GDM1 (cell line): ENCODE measurements at regions not wholly inside any gene's neighbourhood (a gene's known extent, or its start where the extent isn't known, plus 50 kb on each side); places are given as distances from the start of the nearest gene placed in this dataset.
"Not testable (repeated sequence)": the region's sequence is repeated elsewhere in the genome, so short reads cannot be mapped to it uniquely, and the experiment has no call there.

Experiments used
- DNase-seq: peaks from one replicate; lab custom pipeline; 2025; lab: John Stamatoyannopoulos, UW

DNA sequence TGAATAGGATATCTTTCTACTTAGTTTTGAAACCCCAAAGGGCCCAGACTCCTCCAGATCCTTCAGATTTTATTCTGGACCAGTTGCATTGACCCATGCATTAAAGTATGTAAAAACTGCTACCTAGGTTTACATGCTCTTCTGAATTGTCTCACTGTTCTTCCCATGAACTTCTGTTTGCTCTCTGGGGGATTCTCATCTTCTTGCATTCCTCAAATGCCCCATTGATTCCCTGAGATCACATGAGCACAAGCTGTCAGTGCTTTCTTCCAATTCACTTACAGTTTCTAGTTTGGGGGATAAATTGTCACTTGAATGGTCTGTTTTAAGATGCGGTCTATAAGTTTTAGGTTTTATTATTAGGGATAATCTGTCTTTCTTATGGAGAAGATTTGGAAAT is 188.9 kb upstream of the KIF2B start:
- DNase-seq: no peak

DNA sequence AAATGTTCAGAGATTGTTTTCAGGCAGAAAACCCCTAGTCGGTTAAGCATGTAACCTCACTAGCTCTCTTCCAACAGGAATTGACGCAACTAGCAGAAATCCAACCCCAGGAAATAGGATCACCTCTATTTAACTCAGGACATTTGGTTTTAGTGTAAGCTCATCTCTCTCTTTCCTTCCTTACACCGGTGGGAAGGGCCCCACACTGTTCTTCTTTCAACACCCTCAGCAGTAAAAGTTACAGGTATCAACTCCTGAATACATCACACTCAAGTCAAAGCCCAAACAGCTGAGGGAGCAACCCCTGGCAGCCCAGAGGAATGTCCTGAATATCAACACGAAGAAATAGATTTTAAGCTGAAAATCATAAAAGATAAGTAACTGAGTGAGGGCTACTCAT is 191.2 kb upstream of the KIF2B start:
- no peak for DNase-seq

DNA sequence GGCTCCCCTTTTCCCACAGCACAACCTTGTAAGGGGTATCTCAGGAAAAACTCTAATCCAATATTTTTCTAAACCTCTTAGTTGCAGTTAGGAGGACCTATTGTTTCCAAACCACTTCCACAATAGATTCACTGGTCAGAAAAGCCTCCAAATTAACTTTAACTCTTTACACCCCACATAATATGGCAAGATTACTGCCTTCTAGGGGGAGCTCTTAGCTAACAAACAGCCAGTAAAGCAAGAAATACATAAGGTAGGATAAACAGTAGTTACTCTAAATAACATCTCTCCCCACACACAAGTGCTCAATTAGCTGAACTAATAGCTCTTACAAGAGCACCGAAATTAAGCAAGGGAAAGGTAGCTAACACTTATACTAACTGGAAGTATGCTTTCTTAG is 192.1 kb upstream of the KIF2B start:
- no peak for DNase-seq

DNA sequence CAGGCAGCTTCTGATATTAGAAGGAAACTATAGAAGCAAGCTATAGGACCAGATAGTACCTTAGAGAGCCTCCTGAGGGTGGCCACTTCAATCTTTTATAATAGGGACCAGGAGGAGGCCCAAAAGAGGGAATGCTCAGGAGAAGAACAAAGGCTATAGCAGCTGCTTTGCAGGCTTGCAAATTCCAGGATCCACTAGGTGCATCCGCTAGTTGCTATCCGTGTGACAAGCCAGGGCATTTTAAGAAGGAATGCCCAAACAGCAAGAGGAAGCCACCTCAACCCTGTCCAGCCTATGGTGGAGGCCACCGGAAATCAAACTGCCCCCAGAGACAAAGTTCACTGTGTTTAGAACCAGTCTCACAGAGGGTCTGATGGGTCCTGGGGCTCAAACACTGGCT is 192.6 kb upstream of the KIF2B start:
- DNase-seq: no peak

DNA sequence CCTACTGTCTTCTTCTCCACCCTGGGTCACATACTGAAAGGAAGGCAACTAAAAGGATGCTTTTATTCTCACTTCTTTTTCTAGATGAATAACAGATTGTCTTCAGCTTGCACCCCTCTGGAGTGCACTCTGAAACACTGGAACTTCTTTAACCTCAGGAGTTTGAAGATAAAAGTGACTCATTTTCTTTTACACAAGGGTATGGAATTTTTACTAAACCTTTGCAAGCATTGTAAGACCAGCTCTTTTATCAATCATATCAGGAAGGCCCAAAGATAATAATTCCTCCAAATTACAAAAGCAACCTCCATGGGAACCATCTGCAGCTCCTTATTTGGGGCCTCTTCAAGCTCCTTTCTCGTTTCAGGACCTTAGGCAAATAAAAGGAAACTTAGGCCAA is 193.5 kb upstream of the KIF2B start:
- DNase-seq: no peak

DNA sequence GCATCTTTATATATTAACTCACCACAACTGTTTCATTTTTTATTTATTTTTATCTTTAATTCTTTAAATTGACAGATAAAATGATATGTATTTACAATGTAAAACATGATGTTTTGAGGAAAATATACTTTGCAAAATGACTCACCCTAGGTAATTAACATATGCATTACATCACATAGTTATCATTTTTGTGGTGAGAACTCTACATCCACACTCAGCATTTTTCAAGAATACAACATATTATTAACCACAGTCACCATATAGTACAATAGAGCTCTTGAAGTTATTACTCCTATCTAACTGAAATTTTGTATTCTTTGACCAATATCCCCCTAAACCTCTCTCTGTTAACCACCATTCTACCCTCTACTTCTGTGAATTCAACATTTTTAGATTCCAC is 194.7 kb upstream of the KIF2B start:
- no peak for DNase-seq

DNA sequence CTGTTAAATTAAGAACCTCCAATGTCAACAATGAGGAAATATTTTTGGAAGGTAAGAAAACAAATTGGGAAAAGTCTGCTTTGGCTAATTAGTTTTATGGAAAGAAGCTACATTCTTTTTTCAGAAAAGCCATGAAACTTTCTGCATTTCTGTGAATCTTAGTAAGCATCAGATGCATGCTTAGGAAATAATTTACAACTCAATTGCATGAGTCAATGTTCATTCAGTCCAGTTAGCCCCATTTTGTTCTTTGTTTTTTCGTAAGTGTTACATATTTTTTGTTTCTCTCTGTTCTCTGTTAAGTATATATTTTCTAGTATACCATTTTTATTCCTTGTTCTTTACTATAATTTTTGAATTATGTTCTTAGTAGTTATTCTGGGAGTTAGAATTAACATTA is 195.2 kb upstream of the KIF2B start:
- no peak for DNase-seq

DNA sequence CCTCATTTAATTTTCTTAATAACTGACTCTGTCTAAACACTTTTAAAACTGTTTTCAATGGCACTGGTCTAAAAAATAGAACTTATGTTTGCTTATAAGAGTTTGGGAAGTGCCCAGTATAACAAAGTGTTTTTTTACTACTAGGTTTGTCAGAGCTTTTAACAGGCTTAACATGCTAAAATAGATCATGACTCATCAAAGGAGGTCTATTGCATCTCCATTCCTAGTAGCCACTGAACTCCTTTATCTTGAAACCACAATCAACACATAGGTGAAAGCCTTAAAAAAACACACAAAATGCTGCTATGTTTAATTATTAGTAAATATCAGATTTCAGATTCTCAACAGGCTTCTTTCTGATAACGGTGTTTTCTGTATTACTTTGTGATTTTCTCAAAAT is 196.4 kb upstream of the KIF2B start:
- DNase-seq: no peak

DNA sequence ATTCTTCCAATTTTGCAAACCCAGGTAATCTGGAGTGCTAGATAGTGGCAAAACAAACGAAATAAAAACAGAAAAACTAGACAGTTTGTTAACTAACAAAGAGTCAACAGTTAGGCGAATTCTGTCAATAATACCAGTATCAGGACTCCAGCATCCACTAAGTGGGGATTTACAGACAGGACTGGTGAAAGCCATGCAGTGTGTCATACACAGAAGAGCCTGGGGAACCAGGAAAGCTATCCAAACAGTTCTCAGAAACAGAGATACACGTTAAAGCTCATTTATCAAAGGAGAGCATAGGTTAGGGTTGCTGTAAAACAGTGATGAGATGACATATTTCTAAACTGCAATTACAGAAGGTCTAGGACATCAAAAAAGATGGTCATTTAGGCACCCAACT is 203.7 kb upstream of the KIF2B start:
- no peak for DNase-seq

DNA sequence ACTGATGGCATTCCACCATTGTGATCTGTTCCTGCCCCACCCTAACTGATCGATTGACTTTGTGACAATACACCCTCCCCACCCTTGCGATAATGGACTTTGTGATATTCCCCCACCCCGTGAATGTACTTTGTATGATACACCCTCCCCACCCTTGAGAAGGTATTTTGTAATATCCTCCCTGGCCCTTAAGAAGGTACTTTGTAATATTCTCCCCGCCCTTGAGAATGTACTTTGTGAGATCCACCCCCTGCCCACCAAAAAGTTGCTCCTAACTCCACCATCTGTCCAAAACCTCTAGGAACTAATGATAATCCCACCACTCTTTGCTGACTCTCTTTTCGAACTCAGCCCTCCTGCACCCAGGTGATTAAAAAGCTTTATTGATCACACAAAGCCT is 214.5 kb upstream of the KIF2B start:
- not testable (repeated sequence) for DNase-seq

DNA sequence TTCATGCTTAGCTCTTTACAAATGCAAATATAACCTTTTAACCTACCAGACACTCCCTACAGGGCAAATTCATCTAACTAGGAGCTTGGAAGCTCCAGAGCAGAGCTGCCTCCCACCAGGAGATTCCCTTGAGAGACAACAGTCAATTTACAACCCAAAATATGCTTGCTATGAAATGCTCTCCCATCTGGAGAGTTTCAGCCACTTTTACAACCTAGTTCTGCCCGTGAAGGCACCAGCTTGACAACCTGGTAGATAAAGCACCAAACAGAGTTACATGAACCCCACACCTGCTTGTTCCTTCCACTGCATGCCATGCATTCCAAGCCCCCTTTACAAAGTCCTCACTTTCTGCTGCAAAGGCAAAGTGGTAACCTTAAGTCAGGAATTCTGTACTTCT is 215.3 kb upstream of the KIF2B start:
- no peak for DNase-seq

DNA sequence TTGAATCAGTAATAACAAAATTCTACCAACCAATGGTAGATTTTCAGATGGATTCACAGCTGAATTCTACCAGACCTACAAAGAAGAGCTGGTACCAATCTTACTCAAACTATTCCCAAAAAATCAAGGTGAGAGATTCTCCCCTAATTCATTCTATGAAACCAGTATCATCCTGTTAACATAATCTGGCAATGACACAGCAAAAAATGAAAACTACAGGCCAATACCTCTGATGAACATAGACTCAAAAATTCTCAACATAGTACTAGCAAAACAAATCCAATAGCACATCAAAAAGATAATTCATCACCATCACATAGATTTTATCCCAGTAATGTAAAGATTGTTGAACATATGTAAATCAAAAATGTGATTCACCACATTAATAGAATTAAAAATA is 234.4 kb upstream of the KIF2B start:
- DNase-seq: no peak

DNA sequence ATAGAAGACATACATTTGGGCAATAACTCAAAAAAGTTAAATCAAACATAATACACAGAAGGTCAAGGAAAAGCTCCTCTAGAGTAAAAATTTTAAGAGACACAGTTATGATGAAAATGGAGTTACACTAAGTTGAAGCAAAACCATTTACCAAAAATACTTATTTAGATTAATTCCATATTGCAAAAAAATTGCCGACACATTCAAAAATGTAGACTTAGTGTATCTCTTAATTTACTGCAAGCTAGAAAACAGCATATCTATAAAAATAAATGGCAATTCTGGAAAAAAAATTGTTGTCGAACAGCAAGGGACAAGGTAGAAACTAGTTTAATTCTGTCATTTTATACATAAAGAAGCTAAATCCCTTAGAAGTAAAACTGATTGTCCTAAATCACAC is 248.7 kb upstream of the KIF2B start:
- DNase-seq: no peak

DNA sequence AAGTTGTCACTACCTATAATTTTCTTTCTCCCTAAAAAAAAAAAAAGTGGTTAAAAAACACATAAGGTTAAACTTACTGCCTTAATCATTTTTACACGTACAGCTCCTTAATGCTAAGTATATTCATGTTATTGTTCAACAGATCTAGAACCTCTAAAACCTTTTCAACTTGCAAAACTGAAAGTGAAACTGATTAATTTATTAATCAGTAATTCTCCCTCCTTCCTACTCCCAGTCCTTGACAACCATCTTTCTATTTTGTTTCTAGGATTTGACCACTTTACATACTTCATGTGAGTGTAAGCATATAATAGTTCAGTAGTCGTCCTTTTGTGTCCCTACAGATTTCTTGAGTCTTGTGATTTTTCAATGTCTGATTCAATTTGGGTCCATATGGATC is 251.4 kb upstream of the KIF2B start:
- DNase-seq: no peak

DNA sequence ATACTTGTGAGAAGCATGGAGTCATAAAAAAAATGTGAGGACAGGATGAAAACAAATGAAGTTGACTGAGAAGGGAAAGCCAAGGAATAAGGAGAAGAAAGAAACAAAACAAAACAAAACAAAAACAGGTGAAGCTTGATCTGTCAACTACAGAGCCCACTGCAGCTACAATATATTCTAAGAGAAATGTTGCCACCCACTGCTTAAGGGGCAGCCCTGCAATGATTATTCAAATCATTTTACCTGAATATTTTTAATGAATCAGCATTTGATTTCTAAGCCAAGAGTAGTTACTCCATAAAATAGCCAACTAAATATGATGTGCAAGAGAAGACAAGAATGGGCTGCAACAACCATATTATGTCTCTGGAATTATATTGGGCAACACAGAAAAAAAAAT is 252.0 kb upstream of the KIF2B start:
- DNase-seq: no peak

DNA sequence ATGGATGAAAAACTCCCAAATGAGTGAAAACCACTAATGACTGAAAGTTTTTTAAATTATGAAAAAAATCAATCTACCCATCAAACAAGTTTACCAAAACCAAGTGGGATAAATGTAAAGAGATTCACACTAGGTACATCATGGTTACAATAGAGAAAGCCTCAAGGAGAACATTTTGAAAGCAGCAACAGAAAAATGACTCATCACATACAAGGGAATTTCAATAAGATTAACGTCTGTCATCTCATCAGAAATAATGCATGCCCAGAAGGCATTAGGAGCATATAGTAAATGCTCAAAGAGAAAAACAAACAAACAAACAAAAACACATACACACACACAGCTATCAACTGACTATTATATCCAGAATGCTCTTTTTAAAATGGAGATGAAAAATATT is 261.8 kb upstream of the KIF2B start:
- DNase-seq: no peak

DNA sequence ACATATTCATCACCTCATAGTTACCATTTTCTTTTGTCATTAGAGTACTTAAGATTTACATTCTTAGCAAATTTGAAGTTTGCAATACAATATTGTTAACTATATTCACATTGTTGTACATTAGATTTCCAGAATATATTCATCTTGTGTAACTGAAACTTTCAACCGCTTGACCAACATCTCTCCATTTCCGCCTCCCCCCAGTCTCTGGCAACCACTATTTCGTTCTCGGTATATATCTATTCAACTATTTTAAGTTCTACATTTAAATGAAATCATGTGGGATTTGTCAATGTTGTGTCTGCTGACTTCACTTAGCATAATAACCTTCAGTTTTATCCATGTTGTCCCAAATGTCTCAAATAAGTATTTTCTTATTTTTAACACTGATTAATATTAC is 274.5 kb upstream of the KIF2B start:
- DNase-seq: no peak

DNA sequence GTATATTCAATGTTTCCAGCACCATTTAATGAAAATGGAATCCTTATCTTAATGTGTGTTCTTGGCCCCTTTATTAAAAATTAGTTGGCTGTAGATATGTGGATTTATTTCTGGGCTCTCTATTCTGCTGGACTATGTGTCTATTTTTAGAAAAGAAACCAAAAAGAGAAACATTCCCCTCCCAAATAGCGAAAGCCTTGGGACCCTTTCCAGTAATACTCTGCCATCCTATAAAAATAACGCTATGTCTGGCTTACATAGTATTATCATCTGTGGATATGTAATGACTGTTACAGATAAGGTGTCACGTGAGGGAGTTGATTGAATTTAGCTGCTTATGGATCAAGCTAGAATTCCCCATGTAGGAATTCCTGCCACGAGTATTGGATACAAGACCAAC is 279.3 kb upstream of the KIF2B start:
- DNase-seq: no peak

DNA sequence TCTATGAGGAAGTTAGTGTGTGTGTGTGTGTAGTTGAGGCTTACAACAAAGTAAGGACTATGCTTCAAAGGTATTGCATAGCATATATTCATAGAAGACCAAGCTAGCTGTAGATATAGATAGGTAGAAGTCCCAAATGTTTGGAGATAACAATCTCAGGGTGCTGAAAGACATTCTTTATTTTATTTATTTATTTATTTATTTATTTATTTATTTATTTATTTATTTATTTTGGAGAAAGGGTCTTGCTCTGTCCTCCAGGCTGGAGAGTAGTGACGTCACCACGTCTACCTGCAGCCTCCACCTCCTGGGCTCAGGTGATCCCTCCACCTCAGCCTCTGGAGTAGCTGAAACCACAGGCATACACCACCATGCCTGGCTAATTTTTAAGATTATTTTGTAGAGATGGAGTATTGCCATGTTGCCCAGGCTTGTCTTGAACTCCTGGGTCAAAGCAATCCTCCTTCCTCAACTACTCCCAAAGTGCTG is 284.6 kb upstream of the KIF2B start:
- no peak for DNase-seq

DNA sequence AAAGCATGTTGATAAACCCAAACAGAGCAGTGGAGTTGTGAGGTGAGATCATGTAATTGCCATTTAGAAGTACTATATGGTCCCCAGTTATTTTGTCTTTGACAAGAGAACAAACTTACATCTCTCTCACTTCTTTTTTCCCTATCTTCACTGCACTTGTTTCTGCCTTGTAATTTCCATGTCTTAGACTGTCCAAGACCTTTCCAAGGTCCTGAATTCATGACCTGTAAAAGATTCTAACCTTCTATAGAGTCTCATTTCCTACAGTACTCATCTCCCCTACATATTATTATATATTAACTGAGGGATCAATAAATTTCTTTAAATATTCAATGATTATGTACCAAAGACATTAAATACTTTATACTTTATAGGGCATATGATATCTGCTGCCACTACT is 295.3 kb upstream of the KIF2B start:
- DNase-seq: no peak

DNA sequence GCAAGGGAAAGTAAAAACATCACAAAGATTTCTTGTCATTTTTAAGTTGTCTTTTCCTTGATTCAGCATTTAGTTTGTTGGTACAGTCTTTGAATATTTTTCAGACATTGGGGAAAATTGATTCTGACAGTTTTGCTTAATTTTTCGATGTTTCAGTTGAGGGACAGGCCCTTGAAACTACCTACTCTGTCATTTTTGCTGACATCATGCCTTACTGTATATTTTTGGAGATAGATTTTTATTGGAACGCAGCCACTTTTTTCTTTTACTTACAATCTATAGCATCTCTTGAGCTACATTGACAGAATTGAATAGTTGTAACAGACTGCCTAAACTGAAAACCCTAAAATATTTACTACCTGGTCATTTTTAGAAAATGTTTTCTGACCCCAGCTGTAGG is 297.1 kb upstream of the KIF2B start:
- DNase-seq: no peak

DNA sequence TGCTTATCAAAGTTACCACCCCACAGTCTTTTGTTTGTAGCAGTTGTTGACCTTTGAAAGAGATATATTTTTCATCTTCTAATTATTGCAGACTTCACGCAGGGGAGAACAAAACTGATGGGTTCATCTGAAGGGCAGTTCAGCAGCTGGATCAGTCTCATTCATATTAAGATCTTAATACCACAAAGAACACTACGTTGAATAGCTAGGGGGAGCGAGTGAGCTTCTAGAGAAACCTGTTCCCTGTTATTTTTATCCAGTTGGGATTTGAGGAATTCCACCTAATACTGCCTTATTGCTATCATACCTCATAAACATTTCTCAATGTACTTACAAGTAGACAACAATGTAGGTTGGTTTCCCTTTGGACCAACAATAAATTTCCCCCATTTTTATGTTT is 306.1 kb upstream of the KIF2B start:
- DNase-seq: no peak

DNA sequence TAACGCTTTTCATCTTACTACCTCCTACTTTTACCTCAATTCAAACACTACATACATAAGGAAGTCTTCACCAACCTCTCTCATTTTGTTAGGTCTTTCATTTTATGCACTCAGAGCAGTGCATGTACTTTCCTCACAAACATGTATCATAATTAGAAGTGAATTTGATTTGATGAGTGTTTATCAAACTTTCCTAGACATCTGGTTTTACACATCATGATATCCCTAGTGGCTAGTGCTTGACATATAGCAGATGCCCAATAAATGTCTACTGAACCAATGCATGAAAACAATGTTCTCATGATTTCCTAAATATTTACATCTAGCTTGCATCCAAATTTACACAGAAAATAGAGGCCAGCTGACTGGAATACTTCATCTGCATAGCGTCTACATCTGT is 323.4 kb upstream of the KIF2B start:
- DNase-seq: no peak

DNA sequence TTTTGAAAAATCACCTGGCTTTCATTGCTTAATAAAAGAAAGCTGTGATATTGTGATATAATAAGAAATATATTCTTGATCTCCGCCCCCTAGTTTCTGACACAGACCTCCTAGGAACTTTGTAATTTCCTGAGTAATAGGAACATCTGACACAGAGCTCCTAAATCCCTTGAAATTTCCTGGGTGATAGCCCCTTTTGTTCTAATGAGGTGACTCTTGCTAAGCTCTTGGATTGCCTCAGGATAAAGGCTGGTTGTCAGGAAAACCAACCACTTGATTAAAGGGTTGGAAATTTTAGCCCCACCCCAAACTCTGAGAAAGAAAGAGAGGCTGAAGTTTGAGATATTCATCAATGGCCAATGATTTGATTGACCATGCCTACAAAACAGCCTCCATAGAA is 326.4 kb upstream of the KIF2B start:
- DNase-seq: no peak

DNA sequence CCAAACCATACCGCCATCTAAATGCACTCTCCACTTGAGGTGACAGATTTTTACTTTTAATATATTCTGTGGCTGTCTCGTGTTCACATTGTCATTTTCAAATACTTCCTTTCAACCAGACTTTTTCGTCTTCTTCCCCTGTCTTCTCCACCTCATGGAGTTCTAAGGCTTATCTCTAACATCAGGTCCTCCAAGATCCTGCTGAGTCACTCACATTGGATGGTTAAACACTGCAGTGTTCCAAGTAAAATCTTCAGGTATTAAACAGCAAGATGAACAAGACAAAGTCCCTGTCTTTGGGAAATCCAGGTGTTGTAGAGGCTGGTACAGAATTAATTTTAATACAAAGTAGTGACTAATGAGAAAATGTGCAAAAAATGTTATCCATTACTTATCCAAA is 330.2 kb upstream of the KIF2B start:
- no peak for DNase-seq
